ENCODE measurements at regions not wholly inside any gene's neighbourhood (a gene's known extent, or its start where the extent isn't known, plus 50 kb on each side); places are given as distances from the start of the nearest gene placed in this dataset.

DNA sequence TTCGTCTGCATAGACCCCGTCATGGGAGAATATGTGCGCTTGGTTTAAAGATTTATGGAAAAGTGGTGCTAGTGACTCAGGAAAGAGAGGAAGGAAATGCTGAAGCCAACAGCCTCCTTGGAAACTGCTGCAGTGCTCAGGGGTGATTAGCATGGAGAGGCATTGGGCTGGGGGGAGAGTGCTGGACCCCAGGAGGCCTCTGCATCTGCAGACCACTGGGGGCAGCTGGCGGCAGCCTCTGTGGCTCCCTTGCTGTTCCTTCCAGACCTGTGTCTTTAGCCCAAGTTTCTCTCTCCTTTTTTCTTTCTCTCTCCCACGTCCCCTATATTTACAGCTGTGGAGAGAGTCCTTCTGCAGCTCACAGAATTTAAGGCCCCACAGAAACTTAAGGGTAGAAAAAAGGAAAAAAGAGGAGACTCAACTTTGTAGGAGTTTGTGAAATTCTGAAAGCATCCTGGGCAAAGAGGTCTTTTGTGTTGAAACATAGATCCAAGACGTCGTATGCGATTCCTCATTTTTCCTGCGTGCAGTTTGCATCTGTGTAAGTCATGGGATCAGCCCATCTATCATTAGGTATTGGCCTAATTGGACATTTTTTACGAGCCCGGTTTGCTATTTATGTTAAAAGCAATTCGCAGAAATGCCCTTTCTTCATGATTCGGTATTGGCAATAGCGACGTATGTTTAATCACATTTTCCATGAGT is 116.2 kb upstream of the ZNF536 start:
- TF ChIP-seq, protein P1, sequence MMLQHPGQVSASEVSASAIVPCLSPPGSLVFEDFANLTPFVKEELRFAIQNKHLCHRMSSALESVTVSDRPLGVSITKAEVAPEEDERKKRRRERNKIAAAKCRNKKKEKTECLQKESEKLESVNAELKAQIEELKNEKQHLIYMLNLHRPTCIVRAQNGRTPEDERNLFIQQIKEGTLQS (IDR thresholded peaks at IDR 0.05): no peak
- TF ChIP-seq, protein P2, sequence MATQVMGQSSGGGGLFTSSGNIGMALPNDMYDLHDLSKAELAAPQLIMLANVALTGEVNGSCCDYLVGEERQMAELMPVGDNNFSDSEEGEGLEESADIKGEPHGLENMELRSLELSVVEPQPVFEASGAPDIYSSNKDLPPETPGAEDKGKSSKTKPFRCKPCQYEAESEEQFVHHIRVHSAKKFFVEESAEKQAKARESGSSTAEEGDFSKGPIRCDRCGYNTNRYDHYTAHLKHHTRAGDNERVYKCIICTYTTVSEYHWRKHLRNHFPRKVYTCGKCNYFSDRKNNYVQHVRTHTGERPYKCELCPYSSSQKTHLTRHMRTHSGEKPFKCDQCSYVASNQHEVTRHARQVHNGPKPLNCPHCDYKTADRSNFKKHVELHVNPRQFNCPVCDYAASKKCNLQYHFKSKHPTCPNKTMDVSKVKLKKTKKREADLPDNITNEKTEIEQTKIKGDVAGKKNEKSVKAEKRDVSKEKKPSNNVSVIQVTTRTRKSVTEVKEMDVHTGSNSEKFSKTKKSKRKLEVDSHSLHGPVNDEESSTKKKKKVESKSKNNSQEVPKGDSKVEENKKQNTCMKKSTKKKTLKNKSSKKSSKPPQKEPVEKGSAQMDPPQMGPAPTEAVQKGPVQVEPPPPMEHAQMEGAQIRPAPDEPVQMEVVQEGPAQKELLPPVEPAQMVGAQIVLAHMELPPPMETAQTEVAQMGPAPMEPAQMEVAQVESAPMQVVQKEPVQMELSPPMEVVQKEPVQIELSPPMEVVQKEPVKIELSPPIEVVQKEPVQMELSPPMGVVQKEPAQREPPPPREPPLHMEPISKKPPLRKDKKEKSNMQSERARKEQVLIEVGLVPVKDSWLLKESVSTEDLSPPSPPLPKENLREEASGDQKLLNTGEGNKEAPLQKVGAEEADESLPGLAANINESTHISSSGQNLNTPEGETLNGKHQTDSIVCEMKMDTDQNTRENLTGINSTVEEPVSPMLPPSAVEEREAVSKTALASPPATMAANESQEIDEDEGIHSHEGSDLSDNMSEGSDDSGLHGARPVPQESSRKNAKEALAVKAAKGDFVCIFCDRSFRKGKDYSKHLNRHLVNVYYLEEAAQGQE (IDR thresholded peaks at IDR 0.05; ENCODE audit: low read depth): no peak
- TF ChIP-seq EGR1 (IDR thresholded peaks at IDR 0.05; ENCODE audit: low read depth) (no peak), ZNF274 (IDR thresholded peaks at IDR 0.05; ENCODE audit: low read depth, low read length) (no peak), SIN3A (IDR thresholded peaks at IDR 0.05; ENCODE audit: low read depth) (no peak), ZFX (IDR thresholded peaks at IDR 0.05) (no peak), POLR2A (IDR thresholded peaks at IDR 0.05; ENCODE audit: borderline replicate concordance, extremely low read depth, insufficient read depth, insufficient read length) (no peak), SRF (IDR thresholded peaks at IDR 0.05; ENCODE audit: low read depth) (no peak), CTCF (IDR thresholded peaks at IDR 0.05 in 2 of 3, conservative IDR thresholded peaks at IDR 0.05 in 1 of 3; ENCODE audit: borderline replicate concordance in 1 of 3, insufficient read depth in 1 of 3, low read depth in 2 of 3, low read length in 2 of 3) (no peak), SP1 (IDR thresholded peaks at IDR 0.05; ENCODE audit: low read depth) (no peak), YY1 (IDR thresholded peaks at IDR 0.05; ENCODE audit: extremely low read depth, insufficient replicate concordance, low read depth, low read length) (no peak), CEBPB (IDR thresholded peaks at IDR 0.05; ENCODE audit: low read depth) (no peak), TCF7L2 (IDR thresholded peaks at IDR 0.05; ENCODE audit: borderline replicate concordance, extremely low read depth, insufficient read depth, insufficient read length) (no peak), CBX3 (IDR thresholded peaks at IDR 0.05; ENCODE audit: low read depth) (no peak), MAX (IDR thresholded peaks at IDR 0.05) (no peak), EZH2 (IDR thresholded peaks at IDR 0.05) (no peak), POLR2AphosphoS5 (IDR thresholded peaks at IDR 0.05; ENCODE audit: low read depth, low read length) (no peak)
- TF ChIP-seq, protein P3, sequence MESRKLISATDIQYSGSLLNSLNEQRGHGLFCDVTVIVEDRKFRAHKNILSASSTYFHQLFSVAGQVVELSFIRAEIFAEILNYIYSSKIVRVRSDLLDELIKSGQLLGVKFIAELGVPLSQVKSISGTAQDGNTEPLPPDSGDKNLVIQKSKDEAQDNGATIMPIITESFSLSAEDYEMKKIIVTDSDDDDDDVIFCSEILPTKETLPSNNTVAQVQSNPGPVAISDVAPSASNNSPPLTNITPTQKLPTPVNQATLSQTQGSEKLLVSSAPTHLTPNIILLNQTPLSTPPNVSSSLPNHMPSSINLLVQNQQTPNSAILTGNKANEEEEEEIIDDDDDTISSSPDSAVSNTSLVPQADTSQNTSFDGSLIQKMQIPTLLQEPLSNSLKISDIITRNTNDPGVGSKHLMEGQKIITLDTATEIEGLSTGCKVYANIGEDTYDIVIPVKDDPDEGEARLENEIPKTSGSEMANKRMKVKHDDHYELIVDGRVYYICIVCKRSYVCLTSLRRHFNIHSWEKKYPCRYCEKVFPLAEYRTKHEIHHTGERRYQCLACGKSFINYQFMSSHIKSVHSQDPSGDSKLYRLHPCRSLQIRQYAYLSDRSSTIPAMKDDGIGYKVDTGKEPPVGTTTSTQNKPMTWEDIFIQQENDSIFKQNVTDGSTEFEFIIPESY (IDR thresholded peaks at IDR 0.05; ENCODE audit: extremely low read depth, insufficient replicate concordance, low read length): no peak
- no TSS peak for BruUV-seq (replicated peaks)

More for the DNA sequence above, 116.2 kb upstream of the ZNF536 start:
- DNase-seq (ENCODE audit: low read depth, low spot score) (no peak), ATAC-seq (no peak)
- Histone ChIP-seq H3K9ac (ENCODE audit: low read length) (no peak overlapping the region), H3K9me3 (ENCODE audit: control insufficient read depth in 1 of 2, insufficient read depth in 1 of 2, low read depth in 1 of 2, low read length in 2 of 2) (no peaks in the 10 kb centered on the region), H4K20me1 (ENCODE audit: insufficient read depth) (no peaks in the 10 kb centered on the region), H3K4me3 (replicated peaks in 1 of 2; ENCODE audit: low read depth in 1 of 2, low read length in 2 of 2) (no peak overlapping the region), H2AFZ (ENCODE audit: low read depth, low read length, poor library complexity, severe bottlenecking) (no peak overlapping the region), H3K36me3 (ENCODE audit: control insufficient read depth in 1 of 2, insufficient read depth in 2 of 2, low read length in 2 of 2) (no peaks in the 10 kb centered on the region), H3K9me2 (ENCODE audit: insufficient read depth) (no peaks in the 10 kb centered on the region), H3K79me2 (ENCODE audit: insufficient read depth, low read length) (no peaks in the 10 kb centered on the region), H3K4me2 (ENCODE audit: low read length) (no peak overlapping the region), H3K27me3 (ENCODE audit: insufficient read depth, low read length) (peaks cover 67% of the 10 kb centered on the region), H3K4me1 (ENCODE audit: control insufficient read depth in 1 of 2, insufficient read depth in 2 of 2, low read length in 2 of 2) (peaks cover 0 to 4% of the 10 kb centered on the region in 2 experiments; a peak in 1 of 4 replicates), H3K27ac (ENCODE audit: low read depth, low read length) (no peak overlapping the region)
- intact Hi-C loops (cut with micrococcal nuclease): no loop called here
- RAD21 ChIA-PET (ENCODE audit: low non-redundant PET in 1 of 2, low total read pairs in 2 of 2, uncharacterized antibody in 2 of 2, unreplicated experiment in 2 of 2): no interaction called here
- POLR2A ChIA-PET: no interaction called here
- CTCF ChIA-PET: no interaction called here
